HG03060 (cell line): ENCODE measurements at regions not wholly inside any gene's neighbourhood (a gene's known extent, or its start where the extent isn't known, plus 50 kb on each side); places are given as distances from the start of the nearest gene placed in this dataset.
"Not testable (repeated sequence)": the region's sequence is repeated elsewhere in the genome, so short reads cannot be mapped to it uniquely, and the experiment has no call there.

Experiments
- ATAC-seq: cut with Tn5 transposase; IDR thresholded peaks from one replicate; pipeline ENCODE4 v1.9.1; 2021; ENCODE audit warnings: low read depth, moderate number of reproducible peaks; ENCODE audit not compliant: unreplicated experiment

DNA sequence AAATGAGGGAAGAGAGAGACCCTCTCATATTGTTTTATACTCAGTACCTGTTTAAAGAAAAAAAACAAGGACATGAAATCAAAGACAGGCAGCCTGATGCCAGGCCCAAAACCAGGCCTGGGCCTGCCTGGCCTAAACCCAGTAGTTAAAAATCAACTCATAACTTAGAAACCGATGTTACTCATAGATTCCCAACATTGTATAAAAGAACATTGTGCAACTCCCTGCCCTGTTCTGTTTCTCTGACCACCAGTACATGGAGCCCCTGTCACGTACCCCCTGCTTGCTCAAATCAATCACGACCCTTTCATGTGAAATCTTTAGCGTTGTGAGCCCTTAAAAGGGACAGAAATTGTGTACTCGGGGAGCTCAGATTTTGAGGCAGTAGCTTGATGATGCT, 291.4 kb upstream of the SGCG start:
- ATAC-seq: not testable (repeated sequence)

DNA sequence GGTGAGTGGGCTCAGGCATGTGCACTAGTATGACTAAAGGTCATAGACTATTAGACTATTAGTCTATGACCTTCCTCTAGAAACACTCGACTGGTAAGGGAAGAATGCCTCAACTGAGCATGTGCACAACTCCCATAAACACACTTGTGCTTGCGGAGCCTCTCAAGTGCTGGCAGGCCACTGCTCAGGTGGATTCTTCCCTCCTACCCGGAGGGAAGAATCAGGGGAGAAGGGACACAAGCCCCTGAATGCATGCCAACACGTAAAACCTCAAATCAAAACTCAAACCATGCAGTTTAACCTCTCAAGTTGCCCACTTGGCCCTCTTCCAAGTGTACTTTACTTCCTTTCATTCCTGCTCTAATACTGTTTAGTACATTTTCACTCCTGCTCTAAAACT, 287.6 kb upstream of the SGCG start:
- ATAC-seq: no peak

- ATAC-seq: no peak
Observed at GRCh38 chr13:22893777-22894176, 287.0 kb upstream of the SGCG start.

- ATAC-seq: no peak
Observed at GRCh38 chr13:22897571-22898314, 283.0 kb upstream of the SGCG start.

GRCh38 chr13:22900416-22900951, 280.3 kb upstream of the SGCG start:
- ATAC-seq: not testable (repeated sequence)

DNA sequence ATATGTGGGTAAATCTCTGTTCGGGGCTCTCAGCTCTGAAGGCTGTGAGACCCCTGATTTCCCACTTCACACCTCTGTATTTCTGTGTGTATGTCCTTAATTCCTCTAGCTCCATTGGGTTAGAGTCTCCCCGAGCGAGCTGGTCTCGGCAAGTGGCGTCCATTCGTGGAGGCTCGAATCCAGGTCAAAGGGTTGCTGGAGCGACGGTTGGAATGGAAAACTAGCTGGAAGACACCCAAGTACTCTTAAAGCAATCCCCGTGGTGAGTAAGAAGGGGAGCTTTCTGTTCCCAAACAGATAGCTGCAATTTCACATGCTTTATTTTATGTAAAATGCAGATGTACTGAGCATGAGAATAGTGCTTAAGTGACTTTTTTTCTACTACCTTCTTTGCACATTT, 277.5 kb upstream of the SGCG start:
- ATAC-seq: no peak

GRCh38 chr13:22903925-22904324, 276.9 kb upstream of the SGCG start:
- no peak for ATAC-seq

DNA sequence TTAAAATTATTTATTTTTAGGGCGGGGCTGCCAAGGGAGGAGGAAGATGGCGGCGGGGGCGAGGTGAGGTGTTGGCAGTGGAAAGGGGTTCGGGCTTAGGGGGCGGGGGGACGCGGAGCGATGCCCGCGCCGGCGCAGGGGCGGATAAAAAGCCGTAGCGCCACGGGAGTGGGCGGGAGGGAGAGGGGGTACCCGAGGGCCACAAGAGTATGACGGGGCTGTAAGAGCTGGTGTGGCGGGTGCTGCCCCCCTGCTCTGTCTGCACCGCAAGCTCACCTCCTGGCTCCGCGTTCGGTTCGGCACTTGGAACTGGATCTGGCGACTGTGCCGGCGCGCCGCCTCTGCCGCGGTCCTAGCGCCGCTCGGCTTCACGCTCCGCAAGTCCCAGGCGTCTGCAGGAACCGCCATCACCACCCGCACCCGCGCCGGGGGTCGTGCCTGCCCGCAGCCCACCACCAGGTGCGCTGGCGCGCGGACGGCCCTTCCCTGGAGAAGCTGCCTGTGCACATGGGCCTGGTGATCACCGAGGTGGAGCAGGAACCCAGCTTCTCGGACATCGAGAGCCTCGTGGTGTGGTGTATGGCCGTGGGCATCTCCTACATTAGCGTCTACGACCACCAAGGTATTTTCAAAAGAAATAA, 265.2 kb upstream of the SGCG start:
- ATAC-seq: no peak

DNA sequence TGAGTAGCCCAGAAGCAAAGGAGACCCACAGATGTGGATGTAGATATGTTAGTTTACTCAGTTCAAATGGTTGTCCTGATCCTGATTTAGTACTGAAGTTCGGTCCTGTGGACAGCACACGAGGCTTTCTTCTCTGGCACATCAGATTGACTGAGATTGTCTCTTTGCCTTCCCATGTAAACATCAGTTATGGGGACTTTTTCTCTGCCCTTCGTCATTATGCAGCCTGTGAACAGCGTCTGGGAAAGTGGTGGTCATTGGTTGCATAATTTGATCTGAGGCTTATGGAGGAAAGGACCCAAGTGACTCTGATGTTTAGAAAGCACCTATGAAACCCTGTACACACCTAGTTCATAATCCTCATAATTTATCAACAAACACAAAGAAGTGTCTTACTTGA, 264.5 kb upstream of the SGCG start:
- not testable (repeated sequence) for ATAC-seq

DNA sequence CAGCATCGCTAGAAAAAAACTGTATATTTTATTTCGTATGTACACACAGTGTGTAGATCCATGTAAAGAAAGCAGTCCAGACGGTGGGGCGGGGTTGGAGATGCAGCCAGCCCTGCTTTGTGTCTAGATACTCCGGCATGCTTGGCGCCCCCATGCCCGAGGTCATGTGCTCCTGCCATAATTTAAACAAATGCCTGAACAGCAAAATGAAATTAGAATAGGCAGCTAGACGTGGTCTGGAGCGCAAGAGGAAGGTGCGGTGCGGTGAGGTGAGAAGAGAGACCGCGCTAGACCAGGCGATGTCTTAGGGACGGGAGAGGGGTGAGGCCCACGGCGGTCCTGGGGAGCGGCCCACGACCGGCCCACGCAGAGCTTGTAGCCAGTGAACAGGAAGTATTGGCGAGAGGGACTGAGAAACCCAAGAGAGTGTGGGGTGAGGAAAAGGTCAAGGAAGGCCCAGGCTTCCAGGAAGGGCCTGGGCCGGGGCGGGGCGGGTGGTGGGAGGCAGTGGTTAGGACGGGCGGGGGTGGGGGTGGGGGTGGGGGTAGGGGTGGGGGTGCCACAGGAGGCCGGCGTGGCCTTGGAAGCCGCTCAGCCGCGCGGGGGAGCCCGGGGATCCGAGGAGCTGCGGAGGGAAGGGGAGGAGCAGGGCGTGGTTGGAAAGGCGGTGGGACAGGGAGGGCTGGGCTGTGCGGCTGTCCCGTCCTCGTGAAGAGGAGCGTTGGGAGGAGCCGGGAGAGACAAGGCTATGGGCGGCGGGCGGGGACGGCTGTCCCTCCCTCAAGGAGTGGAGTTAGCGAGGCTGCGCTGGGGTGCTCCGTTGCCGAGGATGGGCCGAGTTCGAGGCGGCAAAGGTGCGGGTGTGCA, 254.7 kb upstream of the SGCG start:
- ATAC-seq: no peak

DNA sequence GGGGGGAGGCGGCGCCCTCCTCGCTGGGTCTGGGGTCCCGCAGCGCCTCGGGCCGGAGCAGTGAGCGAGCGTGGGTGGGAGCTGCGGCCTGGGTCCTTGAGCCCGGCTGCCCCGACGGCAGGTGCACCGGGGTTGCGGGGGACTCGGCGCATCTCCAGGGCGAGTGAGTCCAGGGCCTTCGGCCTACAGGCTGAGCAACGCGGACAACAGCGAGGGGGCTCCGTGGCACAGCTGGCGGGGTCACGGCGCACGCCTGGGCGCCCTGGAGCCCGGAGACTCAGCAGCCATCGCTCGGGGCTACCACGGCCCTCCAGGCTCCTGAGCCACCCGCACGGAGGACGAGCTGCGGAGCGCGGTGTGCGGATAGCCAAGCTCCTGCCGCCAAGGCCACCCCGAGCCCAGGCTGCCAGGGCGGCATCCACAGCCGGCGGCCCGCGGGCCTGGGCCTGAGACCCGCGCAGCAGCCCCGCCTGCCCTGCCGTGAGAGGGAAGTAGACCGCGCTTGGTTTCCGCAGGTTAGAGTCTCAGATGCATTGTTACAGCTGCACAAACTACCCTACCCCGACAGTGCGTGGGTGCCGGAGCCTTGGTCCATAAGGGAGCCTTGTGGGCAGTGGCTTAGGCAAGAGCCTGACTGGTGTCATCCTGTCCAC, 253.9 kb upstream of the SGCG start:
- ATAC-seq: no peak

DNA sequence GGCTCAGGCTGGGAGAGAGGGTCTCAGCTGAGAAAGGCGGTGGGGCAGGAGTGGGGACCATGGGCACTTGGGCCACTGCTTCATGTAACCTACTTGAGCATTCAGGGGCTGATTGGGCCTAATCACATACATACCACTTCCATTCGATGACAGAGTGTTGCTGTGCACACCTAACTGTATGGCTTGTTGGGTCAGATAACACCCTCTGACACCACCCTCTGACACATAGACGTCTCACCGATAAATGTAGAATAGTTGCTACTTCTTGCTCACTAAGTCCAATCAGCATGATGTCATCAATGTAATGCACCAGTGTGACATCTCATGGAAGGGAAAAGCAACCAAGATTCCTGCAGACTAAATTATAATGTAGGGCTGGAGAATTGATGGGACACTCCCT, 252.9 kb upstream of the SGCG start:
- ATAC-seq: not testable (repeated sequence)

DNA sequence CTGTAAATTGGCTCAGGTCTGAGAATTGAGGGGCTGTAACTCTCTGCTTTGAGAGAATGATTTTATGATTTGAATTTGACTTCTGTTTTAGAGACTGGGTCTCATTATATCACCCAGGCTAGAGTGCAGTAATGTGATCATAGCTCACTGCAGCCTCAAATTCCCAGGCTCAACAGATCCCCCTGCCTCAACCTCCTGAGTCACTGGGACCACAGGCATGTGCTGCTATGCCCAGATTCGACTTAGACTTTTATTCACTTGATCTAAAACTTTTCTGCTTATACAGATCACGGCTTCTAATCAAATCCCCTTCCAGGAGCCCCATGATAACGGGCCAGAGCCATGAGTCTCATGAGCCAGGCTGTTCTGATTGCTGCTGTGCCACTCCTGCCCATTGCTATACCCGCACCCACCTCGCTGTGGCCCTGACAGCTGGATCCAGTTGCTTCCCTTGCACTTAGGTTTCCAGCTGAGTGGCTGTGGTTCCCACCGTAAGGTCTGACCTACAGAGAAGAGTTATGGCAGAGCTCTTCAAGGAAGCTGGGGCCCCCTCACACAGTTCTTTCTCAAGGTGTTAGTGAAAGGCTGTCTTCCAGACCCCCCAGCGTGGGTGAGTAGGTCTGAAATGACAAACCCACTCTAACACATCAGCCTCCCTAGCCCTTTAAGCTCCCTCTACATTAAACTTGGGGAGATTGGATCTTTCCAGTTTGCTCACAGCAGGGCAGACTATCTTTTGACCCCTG, 251.2 kb upstream of the SGCG start:
- ATAC-seq: no peak

DNA sequence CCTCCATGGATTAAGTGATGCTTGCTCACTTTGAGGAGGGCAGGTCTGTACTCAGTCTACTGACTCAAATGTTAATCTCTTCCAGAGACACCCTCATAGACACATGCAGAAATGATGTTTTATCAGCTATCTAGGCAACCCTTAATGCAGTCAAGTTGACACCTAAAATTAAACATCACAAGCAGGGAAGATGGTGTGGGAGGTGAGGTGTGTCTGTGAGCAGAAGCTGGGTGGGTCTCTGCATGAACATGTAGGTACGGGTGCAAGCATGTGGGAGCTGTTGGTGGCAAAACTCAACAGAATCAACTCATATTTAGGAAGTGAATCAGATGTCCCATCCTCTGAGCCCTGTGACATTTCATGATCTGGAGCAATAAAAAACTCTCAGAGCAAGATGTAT, 249.2 kb upstream of the SGCG start:
- ATAC-seq: no peak

GRCh38 chr13:22932632-22933412, 248.0 kb upstream of the SGCG start:
- ATAC-seq: not testable (repeated sequence)

- no peak for ATAC-seq
Observed at GRCh38 chr13:22933571-22934181, 247.1 kb upstream of the SGCG start.

DNA sequence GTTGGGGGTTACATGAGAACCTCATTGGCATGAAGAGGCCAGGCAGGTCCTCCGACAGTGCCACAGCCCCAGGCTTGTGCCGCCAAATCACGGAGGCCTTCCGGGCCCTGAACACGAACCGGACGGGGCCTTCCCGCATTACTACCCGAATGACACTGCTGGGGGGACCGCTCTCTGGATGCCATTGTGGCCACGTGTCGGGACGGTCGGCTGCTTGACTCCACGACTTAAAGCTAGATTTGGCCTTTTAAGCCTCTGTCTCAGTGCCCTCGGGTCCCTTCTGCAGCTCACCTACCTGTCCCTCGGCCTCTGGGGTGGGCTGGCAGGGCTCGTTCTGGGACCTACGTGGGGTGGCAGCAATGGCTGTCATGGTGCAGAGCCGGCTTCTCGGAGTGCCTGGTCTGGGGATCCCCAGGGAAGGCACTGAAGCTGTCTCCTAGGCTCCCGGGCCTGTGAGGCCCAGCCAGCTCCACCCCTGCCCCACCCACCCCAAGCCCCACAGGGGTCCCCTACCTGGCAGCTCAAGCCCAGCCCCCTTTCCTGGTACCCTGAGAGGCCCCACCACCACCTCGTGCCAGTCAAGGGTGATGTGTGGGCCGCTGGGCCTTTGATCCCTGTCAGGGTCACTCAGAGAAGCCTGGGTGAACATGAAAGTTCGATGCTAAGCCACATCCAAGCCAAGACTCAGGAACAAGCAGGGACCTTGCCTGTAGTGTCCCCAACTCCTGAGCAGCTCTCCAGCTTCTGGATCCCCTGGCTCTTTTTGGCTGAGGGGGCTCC, 245.8 kb upstream of the SGCG start:
- ATAC-seq: no peak

DNA sequence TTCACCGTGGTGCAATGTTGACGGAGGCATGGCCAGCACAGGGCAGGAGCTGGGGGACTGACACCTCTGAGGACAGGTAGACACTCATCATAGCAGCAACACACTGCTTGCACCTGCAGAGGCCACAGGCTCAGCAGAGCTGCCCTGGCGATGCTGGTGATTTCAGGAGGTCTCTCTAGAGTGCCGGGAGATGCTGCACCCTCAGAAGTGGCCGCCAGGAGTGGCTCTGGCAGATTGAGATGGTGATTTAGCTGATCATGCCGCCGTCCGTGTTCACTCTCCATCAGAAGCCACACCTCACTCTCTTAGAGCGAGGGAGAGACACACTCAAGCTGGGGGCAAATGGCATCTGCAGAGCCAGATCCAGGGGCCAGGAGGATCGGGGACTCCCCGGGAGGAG, 244.6 kb upstream of the SGCG start:
- no peak for ATAC-seq
